ENCODE measurements at regions not wholly inside any gene's neighbourhood (a gene's known extent, or its start where the extent isn't known, plus 50 kb on each side); places are given as distances from the start of the nearest gene placed in this dataset.

DNA sequence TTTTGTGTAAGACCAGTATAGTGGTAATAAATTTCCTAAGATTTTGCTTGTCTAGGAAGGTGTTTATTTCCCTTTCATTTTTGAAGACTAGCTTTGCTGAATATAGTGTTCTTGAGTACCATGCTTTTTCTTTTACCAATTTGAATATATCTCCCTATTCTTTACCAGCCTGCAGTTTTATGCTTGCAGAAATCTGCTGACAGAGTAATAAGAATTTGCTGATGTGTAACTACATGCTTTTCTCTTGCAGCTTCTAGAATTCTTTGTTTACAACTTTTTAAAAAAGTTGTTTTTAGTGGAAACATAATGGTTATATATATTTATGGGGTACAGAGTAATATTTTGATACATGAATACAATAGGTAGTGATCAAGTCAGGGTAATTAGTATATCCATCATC, 324.8 kb upstream of the FOLH1 start:
- Histone ChIP-seq H3K4me2 (ENCODE audit: insufficient read depth, low read length) (no peak overlapping the region), H3K27ac (ENCODE audit: extremely low read depth, low read depth, low read length) (no peak overlapping the region), H4K20me1 (replicated peaks; ENCODE audit: control insufficient read depth, insufficient read depth, low read length) (no peaks in the 10 kb centered on the region), H3K9ac (ENCODE audit: insufficient read depth in 1 of 2, low read depth in 2 of 2, low read length in 2 of 2) (no peak overlapping the region), H3K4me1 (replicated peaks in 1 of 2; ENCODE audit: control insufficient read depth in 2 of 2, insufficient read depth in 2 of 2, low read length in 2 of 2) (no peaks in the 10 kb centered on the region), H3K27me3 (ENCODE audit: control insufficient read depth in 2 of 2, insufficient read depth in 2 of 2, low read length in 2 of 2) (no peaks in the 10 kb centered on the region), H3K36me3 (ENCODE audit: control insufficient read depth, insufficient read depth, low read length) (no peaks in the 10 kb centered on the region), H3K9me3 (replicated peaks; ENCODE audit: control insufficient read depth, insufficient read depth, low read depth, low read length) (no peaks in the 10 kb centered on the region), H3K9me1 (ENCODE audit: control insufficient read depth, insufficient read depth, low read length) (no peaks in the 10 kb centered on the region), H2AFZ (ENCODE audit: low read depth, low read length) (no peak overlapping the region), H3K4me3 (no peak overlapping the region), H3K79me2 (ENCODE audit: control insufficient read depth, insufficient read depth, low read length) (no peaks in the 10 kb centered on the region)
- ATAC-seq (no peak), FAIRE-seq (no peak), DNase-seq (ENCODE audit: extremely low read depth in 1 of 4, low spot score in 3 of 4) (no peak)
- no TSS peak for BruUV-seq (replicated peaks)
- intact Hi-C loops (cut with micrococcal nuclease) = no loop called here
- in situ Hi-C loops (cut with MboI) = no loop called here
- ChIA-PET CTCF (ENCODE audit: low intra/inter-chr PET ratio) (no interaction called here), POLR2A (no interaction called here)
- no peak for TF ChIP-seq SETDB1 (IDR thresholded peaks at IDR 0.05; ENCODE audit: low read length)
- TF ChIP-seq PHF8 (IDR thresholded peaks at IDR 0.05; ENCODE audit: borderline replicate concordance, low read length) = no peak
- TF ChIP-seq, protein P1, sequence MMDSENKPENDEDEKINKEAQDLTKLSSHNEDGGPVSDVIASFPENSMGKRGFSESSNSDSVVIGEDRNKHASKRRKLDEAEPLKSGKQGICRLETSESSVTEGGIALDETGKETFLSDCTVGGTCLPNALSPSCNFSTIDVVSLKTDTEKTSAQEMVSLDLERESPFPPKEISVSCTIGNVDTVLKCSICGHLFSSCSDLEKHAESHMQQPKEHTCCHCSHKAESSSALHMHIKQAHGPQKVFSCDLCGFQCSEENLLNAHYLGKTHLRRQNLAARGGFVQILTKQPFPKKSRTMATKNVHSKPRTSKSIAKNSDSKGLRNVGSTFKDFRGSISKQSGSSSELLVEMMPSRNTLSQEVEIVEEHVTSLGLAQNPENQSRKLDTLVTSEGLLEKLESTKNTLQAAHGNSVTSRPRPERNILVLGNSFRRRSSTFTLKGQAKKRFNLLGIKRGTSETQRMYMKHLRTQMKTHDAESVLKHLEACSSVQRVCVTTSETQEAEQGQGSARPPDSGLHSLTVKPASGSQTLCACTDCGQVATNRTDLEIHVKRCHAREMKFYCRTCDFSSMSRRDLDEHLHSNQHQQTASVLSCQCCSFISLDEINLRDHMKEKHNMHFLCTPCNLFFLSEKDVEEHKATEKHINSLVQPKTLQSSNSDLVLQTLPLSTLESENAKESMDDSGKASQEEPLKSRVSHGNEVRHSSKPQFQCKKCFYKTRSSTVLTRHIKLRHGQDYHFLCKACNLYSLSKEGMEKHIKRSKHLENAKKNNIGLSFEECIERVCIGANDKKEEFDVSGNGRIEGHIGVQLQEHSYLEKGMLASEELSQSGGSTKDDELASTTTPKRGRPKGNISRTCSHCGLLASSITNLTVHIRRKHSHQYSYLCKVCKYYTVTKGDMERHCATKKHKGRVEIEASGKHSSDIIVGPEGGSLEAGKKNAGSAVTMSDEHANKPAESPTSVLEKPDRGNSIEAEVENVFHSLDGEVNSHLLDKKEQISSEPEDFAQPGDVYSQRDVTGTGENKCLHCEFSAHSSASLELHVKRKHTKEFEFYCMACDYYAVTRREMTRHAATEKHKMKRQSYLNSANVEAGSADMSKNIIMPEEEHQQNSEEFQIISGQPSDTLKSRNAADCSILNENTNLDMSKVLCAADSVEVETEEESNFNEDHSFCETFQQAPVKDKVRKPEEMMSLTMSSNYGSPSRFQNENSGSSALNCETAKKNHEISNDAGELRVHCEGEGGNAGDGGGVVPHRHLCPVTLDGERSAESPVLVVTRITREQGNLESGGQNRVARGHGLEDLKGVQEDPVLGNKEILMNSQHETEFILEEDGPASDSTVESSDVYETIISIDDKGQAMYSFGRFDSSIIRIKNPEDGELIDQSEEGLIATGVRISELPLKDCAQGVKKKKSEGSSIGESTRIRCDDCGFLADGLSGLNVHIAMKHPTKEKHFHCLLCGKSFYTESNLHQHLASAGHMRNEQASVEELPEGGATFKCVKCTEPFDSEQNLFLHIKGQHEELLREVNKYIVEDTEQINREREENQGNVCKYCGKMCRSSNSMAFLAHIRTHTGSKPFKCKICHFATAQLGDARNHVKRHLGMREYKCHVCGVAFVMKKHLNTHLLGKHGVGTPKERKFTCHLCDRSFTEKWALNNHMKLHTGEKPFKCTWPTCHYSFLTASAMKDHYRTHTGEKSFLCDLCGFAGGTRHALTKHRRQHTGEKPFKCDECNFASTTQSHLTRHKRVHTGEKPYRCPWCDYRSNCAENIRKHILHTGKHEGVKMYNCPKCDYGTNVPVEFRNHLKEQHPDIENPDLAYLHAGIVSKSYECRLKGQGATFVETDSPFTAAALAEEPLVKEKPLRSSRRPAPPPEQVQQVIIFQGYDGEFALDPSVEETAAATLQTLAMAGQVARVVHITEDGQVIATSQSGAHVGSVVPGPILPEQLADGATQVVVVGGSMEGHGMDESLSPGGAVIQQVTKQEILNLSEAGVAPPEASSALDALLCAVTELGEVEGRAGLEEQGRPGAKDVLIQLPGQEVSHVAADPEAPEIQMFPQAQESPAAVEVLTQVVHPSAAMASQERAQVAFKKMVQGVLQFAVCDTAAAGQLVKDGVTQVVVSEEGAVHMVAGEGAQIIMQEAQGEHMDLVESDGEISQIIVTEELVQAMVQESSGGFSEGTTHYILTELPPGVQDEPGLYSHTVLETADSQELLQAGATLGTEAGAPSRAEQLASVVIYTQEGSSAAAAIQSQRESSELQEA (IDR thresholded peaks at IDR 0.05; ENCODE audit: low read depth) = no peak
- TF ChIP-seq KLF16 (IDR thresholded peaks at IDR 0.05) = no peak
- TF ChIP-seq, protein P2, sequence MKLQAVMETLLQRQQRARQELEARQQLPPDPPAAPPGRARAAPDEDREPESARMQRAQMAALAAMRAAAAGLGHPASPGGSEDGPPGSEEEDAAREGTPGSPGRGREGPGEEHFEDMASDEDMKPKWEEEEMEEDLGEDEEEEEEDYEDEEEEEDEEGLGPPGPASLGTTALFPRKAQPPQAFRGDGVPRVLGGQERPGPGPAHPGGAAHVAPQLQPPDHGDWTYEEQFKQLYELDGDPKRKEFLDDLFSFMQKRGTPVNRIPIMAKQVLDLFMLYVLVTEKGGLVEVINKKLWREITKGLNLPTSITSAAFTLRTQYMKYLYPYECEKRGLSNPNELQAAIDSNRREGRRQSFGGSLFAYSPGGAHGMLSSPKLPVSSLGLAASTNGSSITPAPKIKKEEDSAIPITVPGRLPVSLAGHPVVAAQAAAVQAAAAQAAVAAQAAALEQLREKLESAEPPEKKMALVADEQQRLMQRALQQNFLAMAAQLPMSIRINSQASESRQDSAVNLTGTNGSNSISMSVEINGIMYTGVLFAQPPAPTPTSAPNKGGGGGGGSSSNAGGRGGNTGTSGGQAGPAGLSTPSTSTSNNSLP (IDR thresholded peaks at IDR 0.05; ENCODE audit: borderline replicate concordance, low read depth, low read length) = no peak
- TF ChIP-seq ATF1 (CRISPR knock-in tag; IDR thresholded peaks at IDR 0.05) = no peak
- no peak for TF ChIP-seq ATF1 (tag; IDR thresholded peaks at IDR 0.05)
- TF ChIP-seq, protein P3, sequence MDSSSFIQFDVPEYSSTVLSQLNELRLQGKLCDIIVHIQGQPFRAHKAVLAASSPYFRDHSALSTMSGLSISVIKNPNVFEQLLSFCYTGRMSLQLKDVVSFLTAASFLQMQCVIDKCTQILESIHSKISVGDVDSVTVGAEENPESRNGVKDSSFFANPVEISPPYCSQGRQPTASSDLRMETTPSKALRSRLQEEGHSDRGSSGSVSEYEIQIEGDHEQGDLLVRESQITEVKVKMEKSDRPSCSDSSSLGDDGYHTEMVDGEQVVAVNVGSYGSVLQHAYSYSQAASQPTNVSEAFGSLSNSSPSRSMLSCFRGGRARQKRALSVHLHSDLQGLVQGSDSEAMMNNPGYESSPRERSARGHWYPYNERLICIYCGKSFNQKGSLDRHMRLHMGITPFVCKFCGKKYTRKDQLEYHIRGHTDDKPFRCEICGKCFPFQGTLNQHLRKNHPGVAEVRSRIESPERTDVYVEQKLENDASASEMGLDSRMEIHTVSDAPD (CRISPR knock-in tag; IDR thresholded peaks at IDR 0.05) = no peak
- TF ChIP-seq, protein P4, sequence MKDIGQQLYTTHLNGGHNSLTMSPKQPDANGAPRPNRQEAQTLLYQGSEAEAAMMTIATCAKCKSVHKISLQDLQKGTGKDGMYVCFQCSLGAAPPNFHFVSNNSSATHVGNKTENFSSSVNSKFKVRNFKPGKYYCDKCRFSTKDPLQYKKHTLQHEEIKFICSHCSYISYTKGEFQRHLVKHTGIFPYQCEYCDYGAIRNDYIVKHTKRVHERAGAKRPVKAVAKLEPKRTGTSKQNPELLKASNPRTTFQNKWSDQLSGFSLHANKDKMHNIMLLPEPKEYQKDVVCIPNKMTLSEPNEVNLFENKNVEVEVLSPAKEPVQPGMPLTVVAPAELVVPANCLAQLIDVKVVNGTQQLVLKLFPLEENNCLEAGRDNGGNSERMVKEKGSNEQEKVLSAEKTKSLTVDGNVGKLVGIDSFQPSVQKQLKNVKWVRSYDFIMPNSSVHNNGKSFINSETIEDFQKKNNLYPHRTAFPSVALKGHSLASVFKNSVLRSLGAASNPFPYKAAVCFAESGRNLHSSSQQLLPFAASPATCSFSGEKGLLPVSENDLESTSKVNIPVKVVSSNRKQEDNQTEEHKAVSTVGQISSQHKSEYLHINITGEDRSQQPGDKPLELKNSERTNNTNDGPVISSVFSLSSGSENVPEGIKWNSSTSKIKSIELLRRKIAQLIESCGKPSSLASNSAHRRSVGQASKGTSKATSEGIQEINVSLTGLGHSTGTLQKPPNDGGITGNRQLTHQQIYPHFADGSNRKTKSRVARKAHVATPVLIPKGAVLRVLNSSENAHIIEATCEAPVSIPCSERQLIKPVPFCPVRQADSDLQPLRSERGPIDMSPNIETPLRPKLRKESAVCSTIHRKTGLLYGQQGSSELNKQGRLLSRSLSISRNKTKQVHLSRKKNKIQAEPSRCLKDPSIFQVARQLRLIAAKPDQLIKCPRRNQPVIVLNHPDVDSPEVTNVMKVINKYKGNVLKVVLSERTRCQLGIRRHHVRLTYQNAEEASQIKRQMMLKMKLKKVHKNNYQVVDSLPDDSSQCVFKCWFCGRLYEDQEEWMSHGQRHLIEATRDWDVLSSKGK (CRISPR knock-in tag; IDR thresholded peaks at IDR 0.05) = no peak

Data from K562 (cell line).